ENCODE measurements at regions not wholly inside any gene's neighbourhood (a gene's known extent, or its start where the extent isn't known, plus 50 kb on each side); places are given as distances from the start of the nearest gene placed in this dataset.

- TF ChIP-seq MAX (IDR thresholded peaks at IDR 0.05) (no peak), TCF12 (IDR thresholded peaks at IDR 0.05; ENCODE audit: low read depth) (no peak)
Measured at GRCh38 chr6:144635051-144635450, 349.9 kb downstream of the UTRN start.
